ENCODE measurements at regions not wholly inside any gene's neighbourhood (a gene's known extent, or its start where the extent isn't known, plus 50 kb on each side); places are given as distances from the start of the nearest gene placed in this dataset.

GRCh38 chr13:21757763-21758162, 86.9 kb downstream of the FGF9 start:
- DNase-seq, result no peak
- Mint-ChIP-seq H3K4me3 (no peak overlapping the region), H3K36me3 (ENCODE audit: low read depth) (no peaks in the 10 kb centered on the region), H3K9me3 (no peaks in the 10 kb centered on the region), H3K27ac (no peak overlapping the region), H3K4me1 (peaks cover 46% of the 10 kb centered on the region), H3K27me3 (ENCODE audit: insufficient read depth) (no peaks in the 10 kb centered on the region)
- no peak overlapping the region for H3K4me3 ChIP-seq (ENCODE audit: low read length)
- H3K27me3 ChIP-seq (ENCODE audit: control insufficient read depth, insufficient read depth, low read length, poor library complexity, severe bottlenecking), result no peaks in the 10 kb centered on the region
- H3K27ac ChIP-seq (ENCODE audit: low read depth, low read length), result no peak overlapping the region
- peaks cover 3% of the 10 kb centered on the region for H3K4me1 ChIP-seq (ENCODE audit: control insufficient read depth, insufficient read depth, low read length)
- no peaks in the 10 kb centered on the region for H3K36me3 ChIP-seq (ENCODE audit: control insufficient read depth, insufficient read depth, low read length)
- H3K9ac ChIP-seq (ENCODE audit: extremely low read depth, low read length, poor library complexity, severe bottlenecking), result no peak overlapping the region
- 100% methylated on average over 2 of the region's 2 CpGs; no CpG with 5 or more reads in 1 of the 2 experiments for WGBS, 2 experiments (ENCODE audit: insufficient coverage in 1 of 2, insufficient read length in 1 of 2)
- no peaks in the 10 kb centered on the region for H3K9me3 ChIP-seq (ENCODE audit: control insufficient read depth, low read length)
- no peak for TF ChIP-seq CTCF (conservative IDR thresholded peaks at IDR 0.05)

- H3K4me1 ChIP-seq (ENCODE audit: control insufficient read depth, insufficient read depth, low read length), result peaks cover 3% of the 10 kb centered on the region
- H3K9me3 ChIP-seq (ENCODE audit: control insufficient read depth, low read length), result no peaks in the 10 kb centered on the region
- Mint-ChIP-seq H3K27me3 (ENCODE audit: insufficient read depth) (no peaks in the 10 kb centered on the region), H3K9me3 (no peaks in the 10 kb centered on the region), H3K4me3 (no peak overlapping the region), H3K27ac (no peak overlapping the region), H3K36me3 (ENCODE audit: low read depth) (no peaks in the 10 kb centered on the region), H3K4me1 (peaks cover 46% of the 10 kb centered on the region)
- no peak overlapping the region for H3K4me3 ChIP-seq (ENCODE audit: low read length)
- no peaks in the 10 kb centered on the region for H3K27me3 ChIP-seq (ENCODE audit: control insufficient read depth, insufficient read depth, low read length, poor library complexity, severe bottlenecking)
- WGBS, 2 experiments (ENCODE audit: insufficient coverage in 1 of 2, insufficient read length in 1 of 2), result 91 to 95% methylated on average over 4 to 5 of the region's 5 CpGs
- no peak overlapping the region for H3K27ac ChIP-seq (ENCODE audit: low read depth, low read length)
- H3K9ac ChIP-seq (ENCODE audit: extremely low read depth, low read length, poor library complexity, severe bottlenecking), result no peak overlapping the region
- no peak for TF ChIP-seq CTCF (conservative IDR thresholded peaks at IDR 0.05)
- no peaks in the 10 kb centered on the region for H3K36me3 ChIP-seq (ENCODE audit: control insufficient read depth, insufficient read depth, low read length)
- DNase-seq, result no peak
Observed at GRCh38 chr13:21758441-21758840, 87.6 kb downstream of the FGF9 start.

DNA sequence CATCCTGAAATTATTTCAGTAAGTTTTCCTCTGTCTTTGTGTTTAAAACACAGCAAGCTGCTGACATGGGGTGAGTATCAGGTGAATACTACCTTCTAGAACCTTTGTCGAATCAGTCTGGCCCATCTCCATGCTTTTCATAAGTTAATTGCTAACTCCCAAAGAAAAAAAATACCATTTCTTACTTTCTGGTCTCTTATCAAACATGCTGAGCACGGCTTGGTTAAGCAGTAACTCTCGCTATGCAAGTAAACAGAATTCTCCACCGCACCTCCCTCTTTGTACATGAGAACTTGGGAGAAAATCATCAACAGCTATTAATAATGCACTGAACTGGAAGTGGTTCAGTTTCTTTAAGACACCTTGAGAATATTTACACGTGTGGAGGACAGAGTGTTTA, 88.6 kb downstream of the FGF9 start:
- Histone ChIP-seq H3K36me3 (ENCODE audit: control insufficient read depth, insufficient read depth, low read length) (no peaks in the 10 kb centered on the region), H3K9me3 (ENCODE audit: control insufficient read depth, low read length) (no peaks in the 10 kb centered on the region), H3K27me3 (ENCODE audit: control insufficient read depth, insufficient read depth, low read length, poor library complexity, severe bottlenecking) (no peaks in the 10 kb centered on the region), H3K27ac (ENCODE audit: low read depth, low read length) (no peak overlapping the region), H3K4me1 (ENCODE audit: control insufficient read depth, insufficient read depth, low read length) (peaks cover 3% of the 10 kb centered on the region), H3K9ac (ENCODE audit: extremely low read depth, low read length, poor library complexity, severe bottlenecking) (no peak overlapping the region), H3K4me3 (ENCODE audit: low read length) (no peak overlapping the region)
- WGBS, 2 experiments (ENCODE audit: insufficient coverage in 1 of 2, insufficient read length in 1 of 2), result 88 to 95% methylated on average over 5 of the region's 5 CpGs
- DNase-seq, result no peak
- Mint-ChIP-seq H3K4me1 (peaks cover 47% of the 10 kb centered on the region), H3K27me3 (ENCODE audit: insufficient read depth) (no peaks in the 10 kb centered on the region), H3K9me3 (no peaks in the 10 kb centered on the region), H3K36me3 (ENCODE audit: low read depth) (no peaks in the 10 kb centered on the region), H3K4me3 (no peak overlapping the region), H3K27ac (no peak overlapping the region)
- TF ChIP-seq CTCF (conservative IDR thresholded peaks at IDR 0.05), result no peak
